Endodermal cell (in vitro differentiated cells): ENCODE measurements at regions not wholly inside any gene's neighbourhood (a gene's known extent, or its start where the extent isn't known, plus 50 kb on each side); places are given as distances from the start of the nearest gene placed in this dataset.

Experiments
- DNase-seq: peaks from one replicate; pipeline ENCODE4 v3.0.0-alpha.2; 2017
- H3K27ac ChIP-seq: 2 replicates; pipeline ENCODE4 v1.5.1; 2013; ENCODE audit warnings: mild to moderate bottlenecking, low read depth, low read length, moderate library complexity
- H3K27me3 ChIP-seq: 2 replicates; pipeline ENCODE4 v1.6.1; 2013; ENCODE audit warnings: mild to moderate bottlenecking, low read length, moderate library complexity; ENCODE audit not compliant: insufficient read depth, control insufficient read depth, poor library complexity, severe bottlenecking
- H3K36me3 ChIP-seq: 2 replicates; pipeline ENCODE4 v1.7.0; 2013; ENCODE audit warnings: mild to moderate bottlenecking, low read length, moderate library complexity; ENCODE audit not compliant: control insufficient read depth, insufficient read depth
- H3K4me1 ChIP-seq: one replicate; pipeline ENCODE4 v1.7.0; 2013; ENCODE audit warnings: low read length; ENCODE audit not compliant: control insufficient read depth, insufficient read depth
- H3K4me3 ChIP-seq: 2 replicates; pipeline ENCODE4 v1.5.1; 2013; ENCODE audit warnings: mild to moderate bottlenecking, low read length, moderate library complexity
- H3K9ac ChIP-seq: 2 replicates; pipeline ENCODE4 v1.6.1; 2013; ENCODE audit warnings: mild to moderate bottlenecking, low read length, moderate library complexity; ENCODE audit not compliant: poor library complexity, severe bottlenecking; ENCODE audit errors: extremely low read depth
- H3K9me3 ChIP-seq: 2 replicates; pipeline ENCODE4 v1.6.1; 2013; ENCODE audit warnings: mild to moderate bottlenecking, low read length, moderate library complexity; ENCODE audit not compliant: control insufficient read depth
- H3K27ac Mint-ChIP-seq: 2 replicates; pipeline ENCODE4 v1.8.0; 2020; ENCODE audit warnings: mixed read lengths
- H3K27me3 Mint-ChIP-seq: 2 replicates; pipeline ENCODE4 v1.8.0; 2021; ENCODE audit warnings: mild to moderate bottlenecking, mixed read lengths; ENCODE audit not compliant: insufficient read depth
- H3K36me3 Mint-ChIP-seq: 2 replicates; pipeline ENCODE4 v1.8.0; 2020; ENCODE audit warnings: low read depth, mixed read lengths
- H3K4me1 Mint-ChIP-seq: 2 replicates; pipeline ENCODE4 v1.8.0; 2020; ENCODE audit warnings: mixed read lengths
- H3K4me3 Mint-ChIP-seq: 2 replicates; pipeline ENCODE4 v1.8.0; 2020; ENCODE audit warnings: mild to moderate bottlenecking, moderate library complexity, mixed read lengths
- H3K9me3 Mint-ChIP-seq: 2 replicates; pipeline ENCODE4 v1.8.0; 2020; ENCODE audit warnings: mild to moderate bottlenecking, mixed read lengths
- CTCF ChIP-seq: fragments of 200-600 bp; sonication (generic); conservative IDR thresholded peaks from 2 replicates; pipeline ENCODE4 v1.5.0; 2021; ENCODE audit warnings: antibody characterized with exemption, mild to moderate bottlenecking
- WGBS, 2 experiments: methylation state at CpG; one replicate each; pipeline versions ENCODE4 v1.1.5 to v1.1.7; 2013; ENCODE audit warnings: missing lambda C conversion rate in 2 of 2, mixed read lengths in 1 of 2; ENCODE audit not compliant: insufficient coverage in 1 of 2, insufficient read length in 1 of 2; 5-methylcytosine and 5-hydroxymethylcytosine counted together

DNA sequence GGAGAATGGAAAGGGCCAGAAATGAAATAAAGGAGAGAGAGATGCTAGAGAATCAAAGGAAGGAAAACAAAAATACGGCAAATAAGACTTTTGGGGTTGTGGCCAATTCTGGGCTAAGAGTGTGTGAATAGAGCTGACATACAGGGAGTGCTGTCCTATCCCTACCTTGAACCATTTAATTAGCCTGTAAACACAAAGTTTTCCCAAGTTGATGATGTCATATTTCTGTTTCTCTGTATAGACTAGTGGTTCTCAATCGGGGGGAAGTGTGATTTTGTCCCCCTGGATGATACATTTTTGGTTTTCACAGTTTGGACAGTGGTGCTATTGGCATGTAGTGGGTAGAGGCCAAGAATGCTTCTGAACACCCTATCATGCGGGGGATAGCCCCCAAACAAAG is 148.8 kb downstream of the ACTR3 start:
- no peak for TF ChIP-seq CTCF
- H3K27me3 ChIP-seq, result peaks cover 100% of the 10 kb centered on the region
- Mint-ChIP-seq H3K4me3 (no peak overlapping the region), H3K27ac (no peak overlapping the region), H3K4me1 (peaks cover 4% of the 10 kb centered on the region), H3K36me3 (no peaks in the 10 kb centered on the region), H3K27me3 (peaks cover 64% of the 10 kb centered on the region), H3K9me3 (peaks cover 5% of the 10 kb centered on the region)
- H3K9ac ChIP-seq, result no peak overlapping the region
- DNase-seq, result no peak
- no peak overlapping the region for H3K4me3 ChIP-seq
- no peak overlapping the region for H3K27ac ChIP-seq
- 80 to 84% methylated on average over 2 to 3 of the region's 3 CpGs for WGBS, 2 experiments
- no peaks in the 10 kb centered on the region for H3K4me1 ChIP-seq
- no peaks in the 10 kb centered on the region for H3K9me3 ChIP-seq
- H3K36me3 ChIP-seq, result no peaks in the 10 kb centered on the region

- H3K36me3 Mint-ChIP-seq, result no peaks in the 10 kb centered on the region
- H3K4me3 Mint-ChIP-seq, result no peak overlapping the region
- Histone ChIP-seq H3K27me3 (peaks cover 100% of the 10 kb centered on the region), H3K4me1 (no peaks in the 10 kb centered on the region), H3K27ac (no peak overlapping the region), H3K9me3 (no peaks in the 10 kb centered on the region), H3K36me3 (no peaks in the 10 kb centered on the region), H3K4me3 (no peak overlapping the region), H3K9ac (no peak overlapping the region)
- H3K9me3 Mint-ChIP-seq, result peaks cover 5% of the 10 kb centered on the region
- 71% methylated on average over 2 of the region's 2 CpGs; no CpG with 5 or more reads in 1 of the 2 experiments for WGBS, 2 experiments
- DNase-seq, result no peak
- TF ChIP-seq CTCF, result no peak
- H3K27ac Mint-ChIP-seq, result no peak overlapping the region
- H3K27me3 Mint-ChIP-seq, result peaks cover 57% of the 10 kb centered on the region
- H3K4me1 Mint-ChIP-seq, result no peaks in the 10 kb centered on the region
These were observed 149.8 kb downstream of the ACTR3 start for GRCh38 chr2:114039677-114040076.

- Histone ChIP-seq H3K36me3 (no peaks in the 10 kb centered on the region), H3K9me3 (no peaks in the 10 kb centered on the region), H3K27me3 (peaks cover 94% of the 10 kb centered on the region), H3K27ac (no peak overlapping the region), H3K9ac (no peak overlapping the region), H3K4me3 (no peak overlapping the region), H3K4me1 (no peaks in the 10 kb centered on the region)
- no peaks in the 10 kb centered on the region for H3K36me3 Mint-ChIP-seq
- peaks cover 5% of the 10 kb centered on the region for H3K9me3 Mint-ChIP-seq
- 88 to 90% methylated on average over 7 of the region's 7 CpGs for WGBS, 2 experiments
- no peak for DNase-seq
- H3K27me3 Mint-ChIP-seq, result peaks cover 47% of the 10 kb centered on the region
- no peaks in the 10 kb centered on the region for H3K4me1 Mint-ChIP-seq
- H3K27ac Mint-ChIP-seq, result no peak overlapping the region
- no peak overlapping the region for H3K4me3 Mint-ChIP-seq
- no peak for TF ChIP-seq CTCF
These were observed 150.9 kb downstream of the ACTR3 start for GRCh38 chr2:114040826-114041225.
